ENCODE measurements at regions not wholly inside any gene's neighbourhood (a gene's known extent, or its start where the extent isn't known, plus 50 kb on each side); places are given as distances from the start of the nearest gene placed in this dataset.
A peak's percentile ranks its signal among the peaks of the same experiment; 100 is the strongest.

DNA sequence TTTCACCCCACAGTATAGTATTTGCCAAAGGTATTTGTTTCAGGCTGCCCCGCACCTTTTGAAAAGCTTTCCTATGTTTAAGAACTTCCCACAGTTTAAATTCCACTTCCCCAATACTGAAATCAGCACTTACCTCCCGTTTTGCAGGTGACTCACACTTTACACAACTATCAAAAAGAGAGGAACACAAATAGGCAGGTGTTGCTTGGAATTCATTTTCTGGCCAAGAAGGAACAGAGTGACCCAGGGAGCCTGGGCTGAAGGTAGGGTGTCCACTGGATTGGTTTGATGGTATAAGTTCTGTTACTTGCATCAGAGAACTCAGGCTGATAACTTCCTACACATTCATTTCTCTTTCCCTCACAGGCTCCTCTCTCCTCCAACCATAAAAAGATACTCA is 60.1 kb upstream of the SLC30A5 start:
- WGBS, 2 donors (ENCODE audit: low coverage in 1 of 2), result 88 to 96% methylated on average over 2 of the region's 2 CpGs
- H3K27ac ChIP-seq, result no peak overlapping the region
- no peaks in the 10 kb centered on the region for H3K9me3 ChIP-seq
- no peaks in the 10 kb centered on the region for H3K36me3 ChIP-seq
- no peaks in the 10 kb centered on the region for H3K27me3 ChIP-seq
- no peaks in the 10 kb centered on the region for H3K4me1 ChIP-seq
- no peak for ATAC-seq
- H3K4me3 ChIP-seq, result no peak overlapping the region
- TF ChIP-seq, protein P1, sequence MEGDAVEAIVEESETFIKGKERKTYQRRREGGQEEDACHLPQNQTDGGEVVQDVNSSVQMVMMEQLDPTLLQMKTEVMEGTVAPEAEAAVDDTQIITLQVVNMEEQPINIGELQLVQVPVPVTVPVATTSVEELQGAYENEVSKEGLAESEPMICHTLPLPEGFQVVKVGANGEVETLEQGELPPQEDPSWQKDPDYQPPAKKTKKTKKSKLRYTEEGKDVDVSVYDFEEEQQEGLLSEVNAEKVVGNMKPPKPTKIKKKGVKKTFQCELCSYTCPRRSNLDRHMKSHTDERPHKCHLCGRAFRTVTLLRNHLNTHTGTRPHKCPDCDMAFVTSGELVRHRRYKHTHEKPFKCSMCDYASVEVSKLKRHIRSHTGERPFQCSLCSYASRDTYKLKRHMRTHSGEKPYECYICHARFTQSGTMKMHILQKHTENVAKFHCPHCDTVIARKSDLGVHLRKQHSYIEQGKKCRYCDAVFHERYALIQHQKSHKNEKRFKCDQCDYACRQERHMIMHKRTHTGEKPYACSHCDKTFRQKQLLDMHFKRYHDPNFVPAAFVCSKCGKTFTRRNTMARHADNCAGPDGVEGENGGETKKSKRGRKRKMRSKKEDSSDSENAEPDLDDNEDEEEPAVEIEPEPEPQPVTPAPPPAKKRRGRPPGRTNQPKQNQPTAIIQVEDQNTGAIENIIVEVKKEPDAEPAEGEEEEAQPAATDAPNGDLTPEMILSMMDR (IDR thresholded peaks at IDR 0.05), result no peak

DNA sequence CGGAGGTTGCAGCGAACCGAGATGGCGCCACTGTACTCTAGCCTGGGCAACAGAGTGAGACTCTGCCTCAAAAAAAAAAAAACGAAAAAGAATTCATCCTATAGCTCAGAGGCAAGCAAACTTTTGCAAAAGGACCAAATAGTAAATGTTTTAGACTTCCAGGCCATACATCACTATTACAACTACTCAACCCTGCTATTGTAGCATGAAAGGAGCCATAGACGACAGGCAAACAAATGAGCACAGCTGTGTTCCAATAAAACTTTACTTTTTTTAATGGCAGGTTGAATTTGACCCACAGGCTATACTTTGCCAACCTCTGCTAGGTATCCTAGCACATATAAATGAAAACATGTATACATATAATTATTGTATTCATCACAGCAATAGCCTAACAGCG is 58.9 kb upstream of the SLC30A5 start:
- 90 to 94% methylated on average over 6 to 7 of the region's 7 CpGs for WGBS, 2 donors (ENCODE audit: low coverage in 1 of 2)
- no peak for ATAC-seq

DNA sequence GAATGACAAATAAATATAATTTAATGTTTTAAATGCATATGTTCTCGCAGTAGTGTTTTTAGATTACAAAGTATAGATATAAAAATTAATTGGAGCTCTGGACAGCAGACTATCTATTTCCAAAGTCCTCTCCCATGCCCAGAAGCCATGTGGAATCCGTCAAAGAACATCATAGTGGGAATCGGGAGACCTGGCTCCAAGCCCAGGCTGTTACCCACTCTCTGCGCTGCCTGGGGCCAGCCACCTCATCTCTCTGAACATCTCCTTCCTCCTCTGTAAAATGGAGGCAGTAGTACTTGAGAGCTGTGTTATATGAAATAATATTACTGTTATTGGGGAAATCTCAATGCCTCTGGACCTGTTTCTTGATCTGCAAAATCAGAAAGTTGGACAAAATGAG is 58.1 kb upstream of the SLC30A5 start:
- H3K27ac ChIP-seq, result no peak overlapping the region
- H3K9me3 ChIP-seq, result no peaks in the 10 kb centered on the region
- 35% methylated on average over 4 of the region's 4 CpGs for WGBS, 2 donors (ENCODE audit: low coverage in 1 of 2)
- H3K36me3 ChIP-seq, result no peaks in the 10 kb centered on the region
- TF ChIP-seq POLR2AphosphoS5 (IDR thresholded peaks at IDR 0.05) (no peak), POLR2A (IDR thresholded peaks at IDR 0.05) (no peak), EP300 (IDR thresholded peaks at IDR 0.05) (no peak)
- TF ChIP-seq, protein P1 (IDR thresholded peaks at IDR 0.05), result no peak
- no peak for ATAC-seq
- H3K4me3 ChIP-seq, result no peak overlapping the region
- no peaks in the 10 kb centered on the region for H3K4me1 ChIP-seq
- H3K27me3 ChIP-seq, result no peaks in the 10 kb centered on the region

More for the DNA sequence above, 58.9 kb upstream of the SLC30A5 start:
- Histone ChIP-seq H3K27ac (no peak overlapping the region), H3K4me3 (no peak overlapping the region), H3K27me3 (no peaks in the 10 kb centered on the region), H3K36me3 (no peaks in the 10 kb centered on the region), H3K9me3 (no peaks in the 10 kb centered on the region), H3K4me1 (no peaks in the 10 kb centered on the region)
- TF ChIP-seq EP300 (IDR thresholded peaks at IDR 0.05) (no peak), POLR2AphosphoS5 (IDR thresholded peaks at IDR 0.05) (no peak), POLR2A (IDR thresholded peaks at IDR 0.05) (no peak)
- TF ChIP-seq, protein P1 (IDR thresholded peaks at IDR 0.05), result no peak

DNA sequence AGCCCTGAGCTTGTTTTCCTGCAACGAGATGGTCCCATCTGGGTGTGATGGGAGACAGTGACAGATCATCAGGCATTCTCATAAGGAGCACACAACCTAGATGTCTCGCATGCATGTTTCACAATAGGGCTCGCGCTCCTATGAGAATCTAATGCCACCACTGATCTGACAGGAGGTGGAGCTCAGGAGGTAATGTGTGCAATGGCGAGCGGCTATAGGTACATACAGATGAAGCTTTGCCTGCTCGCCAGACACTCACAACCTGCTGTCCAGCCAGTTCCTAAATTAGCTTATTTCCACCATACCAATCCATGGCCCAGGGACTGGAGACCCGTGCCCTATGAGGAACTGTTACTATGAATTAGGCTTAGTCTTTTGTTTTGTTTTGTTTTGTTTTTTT is 55.3 kb upstream of the SLC30A5 start:
- Histone ChIP-seq H3K27me3 (no peaks in the 10 kb centered on the region), H3K9me3 (no peaks in the 10 kb centered on the region), H3K4me1 (no peaks in the 10 kb centered on the region), H3K36me3 (no peaks in the 10 kb centered on the region), H3K27ac (no peak overlapping the region), H3K4me3 (no peak overlapping the region)
- no peak for ATAC-seq
- TF ChIP-seq, protein P1 (IDR thresholded peaks at IDR 0.05), result no peak
- TF ChIP-seq POLR2A (IDR thresholded peaks at IDR 0.05) (no peak), POLR2AphosphoS5 (IDR thresholded peaks at IDR 0.05) (no peak), EP300 (IDR thresholded peaks at IDR 0.05) (no peak)
- WGBS, 2 donors (ENCODE audit: low coverage in 1 of 2), result 92 to 96% methylated on average over 4 to 8 of the region's 8 CpGs

DNA sequence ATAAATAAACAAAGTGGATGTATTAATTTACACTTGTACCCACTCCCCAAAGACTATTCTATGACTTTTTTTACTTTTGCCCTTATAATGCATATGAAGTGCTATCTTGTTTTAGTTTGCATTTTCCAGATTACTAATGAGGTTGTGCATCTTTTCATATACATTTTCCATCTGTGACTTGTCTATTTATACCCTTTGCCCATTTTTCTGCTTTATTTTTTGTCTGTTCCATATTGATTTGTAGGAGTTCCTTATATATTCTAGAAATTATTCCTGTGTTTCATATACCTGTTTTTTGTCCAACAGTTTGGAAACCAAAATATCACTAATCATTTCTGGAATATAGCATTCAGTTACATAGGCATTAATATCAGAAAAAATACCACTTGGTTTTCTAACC is 54.0 kb upstream of the SLC30A5 start:
- Histone ChIP-seq H3K36me3 (no peaks in the 10 kb centered on the region), H3K4me3 (no peak overlapping the region), H3K4me1 (no peaks in the 10 kb centered on the region), H3K9me3 (no peaks in the 10 kb centered on the region), H3K27ac (no peak overlapping the region), H3K27me3 (no peaks in the 10 kb centered on the region)
- TF ChIP-seq POLR2AphosphoS5 (IDR thresholded peaks at IDR 0.05), result no peak
- ATAC-seq, result no peak

DNA sequence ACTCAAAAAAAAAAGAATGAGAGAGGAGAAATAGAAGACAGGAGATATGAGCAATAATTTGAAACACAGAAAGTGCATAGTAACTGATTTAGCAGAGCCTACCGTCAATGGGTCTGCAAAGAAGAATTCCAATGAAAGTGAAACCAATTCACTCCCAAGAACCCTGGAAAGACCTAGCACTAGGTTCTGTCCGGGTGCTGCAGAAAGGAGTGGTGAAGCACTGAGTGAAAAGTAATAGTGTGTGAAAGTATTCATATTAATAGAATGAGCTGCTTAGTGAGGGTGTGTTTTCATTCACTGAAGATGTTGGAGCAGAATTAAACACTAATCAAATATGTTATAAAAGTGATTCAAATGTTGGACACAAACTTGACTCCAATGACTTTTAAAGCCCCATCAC is 51.3 kb upstream of the SLC30A5 start:
- TF ChIP-seq, protein P1 (IDR thresholded peaks at IDR 0.05), result no peak
- no peak for TF ChIP-seq POLR2A (IDR thresholded peaks at IDR 0.05)
- TF ChIP-seq POLR2AphosphoS5 (IDR thresholded peaks at IDR 0.05), result no peak
- no peaks in the 10 kb centered on the region for H3K27me3 ChIP-seq
- H3K4me3 ChIP-seq, result no peak overlapping the region
- no peaks in the 10 kb centered on the region for H3K36me3 ChIP-seq
- peak overlapping the region in 2 of 4 donors; percentile 71 to 78 for H3K27ac ChIP-seq
- ATAC-seq, result no peak
- 39 to 40% methylated on average over 2 of the region's 2 CpGs for WGBS, 2 donors (ENCODE audit: low coverage in 1 of 2)
- no peaks in the 10 kb centered on the region for H3K9me3 ChIP-seq
- H3K4me1 ChIP-seq, result no peaks in the 10 kb centered on the region

Measured in gastroesophageal sphincter (tissue), 4 donors.